ENCODE measurements at regions not wholly inside any gene's neighbourhood (a gene's known extent, or its start where the extent isn't known, plus 50 kb on each side); places are given as distances from the start of the nearest gene placed in this dataset.
"Not testable (repeated sequence)": the region's sequence is repeated elsewhere in the genome, so short reads cannot be mapped to it uniquely, and the experiment has no call there.

GRCh38 chr4:107388736-107389274, 331.2 kb downstream of the PAPSS1 start:
- no peak for DNase-seq

- no peak for DNase-seq
Measured at GRCh38 chr4:107380836-107381438, 339.1 kb downstream of the PAPSS1 start.

GRCh38 chr4:107380190-107380589, 339.8 kb downstream of the PAPSS1 start:
- DNase-seq: no peak

- DNase-seq: no peak
Measured at GRCh38 chr4:107379054-107379869, 340.8 kb downstream of the PAPSS1 start.

- DNase-seq: peak; percentile 66
Measured at GRCh38 chr4:107376293-107376692, 340.2 kb upstream of the DKK2 start.

- DNase-seq: peak; percentile 1
Measured at GRCh38 chr4:107366900-107367299, 330.8 kb upstream of the DKK2 start.

- no peak for DNase-seq
Measured at GRCh38 chr4:107366016-107366735, 330.1 kb upstream of the DKK2 start.

GRCh38 chr4:107363125-107363524, 327.0 kb upstream of the DKK2 start:
- no peak for DNase-seq

GRCh38 chr4:107359208-107359607, 323.1 kb upstream of the DKK2 start:
- DNase-seq: no peak

GRCh38 chr4:107354304-107354703, 318.2 kb upstream of the DKK2 start:
- DNase-seq: not testable (repeated sequence)

- DNase-seq: no peak
Measured at GRCh38 chr4:107351196-107351595, 315.1 kb upstream of the DKK2 start.

- DNase-seq: no peak
Measured at GRCh38 chr4:107349732-107350131, 313.6 kb upstream of the DKK2 start.

GRCh38 chr4:107349266-107349665, 313.2 kb upstream of the DKK2 start:
- no peak for DNase-seq

- no peak for DNase-seq
Measured at GRCh38 chr4:107348188-107349050, 312.3 kb upstream of the DKK2 start.

GRCh38 chr4:107333518-107333917, 297.4 kb upstream of the DKK2 start:
- DNase-seq: no peak

GRCh38 chr4:107332656-107333055, 296.5 kb upstream of the DKK2 start:
- not testable (repeated sequence) for DNase-seq

- peak; percentile 18 for DNase-seq
Measured at GRCh38 chr4:107330916-107331315, 294.8 kb upstream of the DKK2 start.

- no peak for DNase-seq
Measured at GRCh38 chr4:107319386-107319785, 283.3 kb upstream of the DKK2 start.

- DNase-seq: no peak
Measured at GRCh38 chr4:107318078-107318477, 282.0 kb upstream of the DKK2 start.

GRCh38 chr4:107317611-107318010, 281.5 kb upstream of the DKK2 start:
- no peak for DNase-seq

- no peak for DNase-seq
Measured at GRCh38 chr4:107315584-107315983, 279.5 kb upstream of the DKK2 start.

- DNase-seq: no peak
Measured at GRCh38 chr4:107314156-107314555, 278.0 kb upstream of the DKK2 start.

GRCh38 chr4:107312366-107312765, 276.3 kb upstream of the DKK2 start:
- no peak for DNase-seq
